H1 (cell line): ENCODE measurements at regions not wholly inside any gene's neighbourhood (a gene's known extent, or its start where the extent isn't known, plus 50 kb on each side); places are given as distances from the start of the nearest gene placed in this dataset.

Source experiments
- CTCF ChIA-PET: fragments of 300-600 bp; sonication (Branson Sonifier 250); formaldehyde crosslinking; loops from one replicate; lab custom pipeline; 2021; ENCODE audit not compliant: partially characterized antibody; lab: Charles Lee
- POLR2A ChIA-PET: fragments of 300-600 bp; sonication (Branson Sonifier 250); formaldehyde crosslinking; loops from one replicate; lab custom pipeline; 2021; ENCODE audit warnings: inconsistent platforms; ENCODE audit not compliant: partially characterized antibody; lab: Charles Lee
- DNase-seq, 2 experiments: peaks; one replicate each; pipeline versions ENCODE4 v3.0.0 to v3.0.0-alpha.2; 2010 to 2022; ENCODE audit warnings: low spot score in 2 of 2, low read depth in 1 of 2, mixed read lengths in 1 of 2
- FAIRE-seq: peaks from 2 replicates; lab custom pipeline; 2011; peaks lifted over from hg19 to GRCh38; lab: Jason Lieb, UNC
- H2AFZ ChIP-seq: 2 replicates; pipeline ENCODE4 v1.8.1; 2012; ENCODE audit warnings: low read length, inconsistent platforms
- H2AK5ac ChIP-seq: 2 replicates; pipeline ENCODE4 v1.6.1; 2013; ENCODE audit warnings: low read depth, low read length
- H2BK120ac ChIP-seq: replicated peaks from 2 replicates; pipeline ENCODE3; 2013; ENCODE audit warnings: low read depth, low read length, inconsistent platforms
- H2BK12ac ChIP-seq: 2 replicates; pipeline ENCODE4 v1.6.1; 2013; ENCODE audit warnings: low read depth, low read length
- H2BK15ac ChIP-seq: 2 replicates; pipeline ENCODE4 v1.6.1; 2013; ENCODE audit warnings: low read length
- H2BK20ac ChIP-seq: 2 replicates; pipeline ENCODE4 v1.6.1; 2013; ENCODE audit warnings: low read length
- H2BK5ac ChIP-seq: 2 replicates; pipeline ENCODE4 v1.6.1; 2013; ENCODE audit warnings: low read depth, low read length
- H3K14ac ChIP-seq: 2 replicates; pipeline ENCODE4 v1.6.1; 2013; ENCODE audit warnings: inconsistent platforms; ENCODE audit not compliant: insufficient read length
- H3K18ac ChIP-seq: 2 replicates; pipeline ENCODE4 v1.6.1; 2013; ENCODE audit warnings: low read length; ENCODE audit errors: extremely low read depth
- H3K23ac ChIP-seq: 2 replicates; pipeline ENCODE4 v1.6.1; 2013; ENCODE audit warnings: inconsistent platforms; ENCODE audit not compliant: insufficient read length
- H3K23me2 ChIP-seq: 2 replicates; pipeline ENCODE4 v1.6.1; 2013; ENCODE audit warnings: low read depth, low read length
- H3K27ac ChIP-seq: 2 replicates; pipeline ENCODE4 v1.6.1; 2011; ENCODE audit warnings: low read depth, low read length, inconsistent platforms
- H3K27me3 ChIP-seq, 4 experiments: replicated peaks in 1 of 4; 1 replicate in 1 of 4; 2 replicates in 3 of 4; pipeline versions ENCODE4 v1.6.1 to v1.8.1; 2011 to 2013; ENCODE audit warnings: low read length in 3 of 4, mild to moderate bottlenecking in 3 of 4, inconsistent platforms in 2 of 4, mixed read lengths in 2 of 4, moderate library complexity in 1 of 4; ENCODE audit not compliant: control insufficient read depth in 3 of 4, insufficient read depth in 3 of 4; ENCODE audit errors: extremely low read depth in 1 of 4
- H3K36me3 ChIP-seq, 4 experiments: 2 replicates each; pipeline versions ENCODE4 v1.6.1 to v1.8.1; 2011 to 2013; ENCODE audit warnings: mild to moderate bottlenecking in 4 of 4, low read length in 3 of 4, moderate library complexity in 2 of 4, control low read depth in 1 of 4, inconsistent platforms in 1 of 4; ENCODE audit not compliant: insufficient read depth in 4 of 4, control insufficient read depth in 2 of 4
- H3K4ac ChIP-seq: replicated peaks from 2 replicates; pipeline ENCODE3; 2013; ENCODE audit warnings: low read length, low read depth, mixed read lengths, inconsistent platforms; ENCODE audit not compliant: insufficient read length
- H3K4me1 ChIP-seq, 4 experiments: replicated peaks in 1 of 4; 1 replicate in 1 of 4; 2 replicates in 3 of 4; pipeline versions ENCODE4 v1.6.1 to v1.8.1; 2011 to 2013; ENCODE audit warnings: low read length in 3 of 4, inconsistent platforms in 2 of 4, mixed read lengths in 1 of 4; ENCODE audit not compliant: insufficient read depth in 4 of 4, control insufficient read depth in 3 of 4
- H3K4me2 ChIP-seq, 2 experiments: 2 replicates each; pipeline versions ENCODE4 v1.6.1 to v1.8.1; 2011 to 2013; ENCODE audit warnings: low read depth in 2 of 2, low read length in 2 of 2, control low read depth in 1 of 2, inconsistent platforms in 1 of 2, mild to moderate bottlenecking in 1 of 2; ENCODE audit not compliant: insufficient read depth in 1 of 2
- H3K4me3 ChIP-seq, 4 experiments: fragments of 200-600, 300-600 bp in 1 of 4; sonication (generic), shearing (Covaris generic), sonication (Bioruptor Twin) in 1 of 4; 2 replicates each; pipeline versions ENCODE4 v1.5.1 to v1.8.1; 2011 to 2016; ENCODE audit warnings: low read length in 4 of 4, low read depth in 3 of 4, control low read depth in 2 of 4, inconsistent platforms in 2 of 4, mild to moderate bottlenecking in 2 of 4, mixed read lengths in 1 of 4, moderate library complexity in 1 of 4; ENCODE audit not compliant: insufficient read depth in 2 of 4; ENCODE audit errors: extremely low read depth in 1 of 4
- H3K56ac ChIP-seq: replicated peaks from 2 replicates; pipeline ENCODE3; 2013; ENCODE audit warnings: low read depth, mild to moderate bottlenecking, mixed read lengths, low read length, inconsistent platforms; ENCODE audit not compliant: insufficient read length
- H3K79me1 ChIP-seq: 2 replicates; pipeline ENCODE4 v1.6.1; 2013; ENCODE audit warnings: low read depth, low read length, control low read depth
- H3K79me2 ChIP-seq, 2 experiments: 2 replicates each; pipeline versions ENCODE4 v1.6.1 to v1.8.1; 2012 to 2013; ENCODE audit warnings: low read length in 2 of 2, mild to moderate bottlenecking in 2 of 2, inconsistent platforms in 1 of 2; ENCODE audit not compliant: insufficient read depth in 2 of 2, control insufficient read depth in 1 of 2
- H3K9ac ChIP-seq, 4 experiments: replicated peaks in 1 of 4; 1 replicate in 1 of 4; 2 replicates in 3 of 4; pipeline versions ENCODE4 v1.6.1 to v1.8.1; 2011 to 2013; ENCODE audit warnings: low read depth in 3 of 4, low read length in 3 of 4, control low read depth in 2 of 4, mild to moderate bottlenecking in 2 of 4, moderate library complexity in 2 of 4, inconsistent platforms in 1 of 4; ENCODE audit errors: extremely low read depth in 1 of 4
- H3K9me3 ChIP-seq, 2 experiments: 2 replicates each; pipeline versions ENCODE4 v1.6.1 to v1.8.1; 2012 to 2013; ENCODE audit warnings: mild to moderate bottlenecking in 2 of 2, moderate library complexity in 2 of 2, control low read depth in 1 of 2, inconsistent platforms in 1 of 2, low read depth in 1 of 2, low read length in 1 of 2, mixed read lengths in 1 of 2; ENCODE audit not compliant: insufficient read depth in 2 of 2
- H4K20me1 ChIP-seq, 2 experiments: replicated peaks in 1 of 2; 2 replicates each; pipeline versions ENCODE3 to v1.8.1; 2011 to 2013; ENCODE audit warnings: inconsistent platforms in 2 of 2, low read length in 2 of 2, mild to moderate bottlenecking in 1 of 2; ENCODE audit not compliant: insufficient read depth in 2 of 2, control insufficient read depth in 1 of 2
- H4K5ac ChIP-seq: 2 replicates; pipeline ENCODE4 v1.6.1; 2013; ENCODE audit warnings: low read length, low read depth, mixed read lengths, inconsistent platforms; ENCODE audit not compliant: insufficient read length
- H4K8ac ChIP-seq: 2 replicates; pipeline ENCODE4 v1.8.0; 2013; ENCODE audit warnings: mild to moderate bottlenecking, moderate library complexity, low read length, inconsistent platforms; ENCODE audit not compliant: insufficient read depth; ENCODE audit errors: extremely low read depth
- H4K91ac ChIP-seq: replicated peaks from 2 replicates; pipeline ENCODE3; 2013; ENCODE audit warnings: low read length, mixed read lengths, inconsistent platforms; ENCODE audit not compliant: insufficient read length
- GTF2F1 ChIP-seq: IDR thresholded peaks from 2 replicates; pipeline ENCODE4 v1.6.1; 2012; ENCODE audit warnings: low read depth, low read length, improper control_type of control experiment, borderline replicate concordance
- JUN ChIP-seq: IDR thresholded peaks from 2 replicates; pipeline ENCODE4 v1.6.1; 2011; ENCODE audit warnings: low read depth, mild to moderate bottlenecking, improper control_type of control experiment, low read length
- SIX5 ChIP-seq: IDR thresholded peaks from 2 replicates; pipeline ENCODE4 v1.6.1; 2011; ENCODE audit warnings: mild to moderate bottlenecking, low read depth, low read length
- SP1 ChIP-seq: IDR thresholded peaks from 2 replicates; pipeline ENCODE4 v1.6.1; 2011; ENCODE audit warnings: low read depth, low read length
- SP2 ChIP-seq: IDR thresholded peaks from 2 replicates; pipeline ENCODE4 v1.6.1; 2012; ENCODE audit warnings: mild to moderate bottlenecking, low read length, inconsistent platforms
- WGBS, 2 experiments: shearing (Covaris generic) in 1 of 2; methylation state at CpG; one replicate each; pipeline versions ENCODE4 v1.1.6 to v1.1.7; 2013 to 2015; ENCODE audit warnings: low lambda C conversion rate in 2 of 2, mixed read lengths in 2 of 2, inconsistent platforms in 1 of 2, low coverage in 1 of 2, missing lambda C conversion rate in 1 of 2; ENCODE audit not compliant: insufficient replicate concordance in 2 of 2, insufficient coverage in 1 of 2, insufficient read length in 1 of 2; ENCODE audit errors: extremely low coverage in 1 of 2, missing lambda C conversion rate in 1 of 2; 5-methylcytosine and 5-hydroxymethylcytosine counted together

GRCh38 chr10:131642966-131643365 is 257.8 kb upstream of the PPP2R2D start:
- no peak overlapping the region for H3K4me3 ChIP-seq
- H2BK20ac ChIP-seq: no peak overlapping the region
- H2BK120ac ChIP-seq: no peak overlapping the region
- no peak overlapping the region for H3K56ac ChIP-seq
- no peak overlapping the region for H4K91ac ChIP-seq
- no peak overlapping the region for H3K14ac ChIP-seq
- no peaks in the 10 kb centered on the region for H3K79me1 ChIP-seq
- no peak overlapping the region for H2BK15ac ChIP-seq
- peaks cover 0 to 6% (median 3%) of the 10 kb centered on the region in 4 experiments; a peak in 4 of 7 replicates for H3K4me1 ChIP-seq
- H3K9ac ChIP-seq: no peak overlapping the region
- no peaks in the 10 kb centered on the region for H3K79me2 ChIP-seq
- ChIA-PET CTCF (no interaction called here), POLR2A (no interaction called here)
- FAIRE-seq (no peak), DNase-seq (no peak)
- H4K5ac ChIP-seq: no peak overlapping the region
- no peak overlapping the region for H3K4me2 ChIP-seq
- H4K20me1 ChIP-seq: no peaks in the 10 kb centered on the region
- no peak overlapping the region for H3K27ac ChIP-seq
- H2AFZ ChIP-seq: no peak overlapping the region
- H3K23me2 ChIP-seq: no peaks in the 10 kb centered on the region
- H3K4ac ChIP-seq: peak overlapping the region; percentile 83
- no peak overlapping the region for H2BK12ac ChIP-seq
- H3K27me3 ChIP-seq: no peaks in the 10 kb centered on the region
- WGBS, 2 experiments: 95% methylated on average over 4 of the region's 4 CpGs; no CpG with 5 or more reads in 1 of the 2 experiments
- no peak overlapping the region for H4K8ac ChIP-seq
- no peak overlapping the region; the same call in 1 of the 2 replicates for H2BK5ac ChIP-seq
- no peak for TF ChIP-seq JUN
- no peak for TF ChIP-seq SIX5
- TF ChIP-seq GTF2F1: no peak
- no peak for TF ChIP-seq SP1
- no peak for TF ChIP-seq SP2
- peaks cover 0 to 5% of the 10 kb centered on the region in 2 experiments; a peak in 1 of 4 replicates for H3K9me3 ChIP-seq
- H2AK5ac ChIP-seq: no peak overlapping the region; the same call in 1 of the 2 replicates
- H3K18ac ChIP-seq: no peak overlapping the region
- no peak overlapping the region for H3K23ac ChIP-seq
- H3K36me3 ChIP-seq: no peaks in the 10 kb centered on the region
